Liver (tissue), 8 donors: ENCODE measurements at regions not wholly inside any gene's neighbourhood (a gene's known extent, or its start where the extent isn't known, plus 50 kb on each side); places are given as distances from the start of the nearest gene placed in this dataset.

Experiments used
- DNase-seq: peaks from one replicate; pipeline ENCODE4 v3.0.0-alpha.2; 2017; ENCODE audit warnings: low spot score
- H3K27ac ChIP-seq, 2 donors: one replicate each; pipeline ENCODE4 v1.7.0; 2013; ENCODE audit warnings: inconsistent platforms in 2 of 2, low read length in 2 of 2, control low read depth in 1 of 2, low read depth in 1 of 2, mild to moderate bottlenecking in 1 of 2
- H3K27me3 ChIP-seq, 4 donors: one replicate each; pipeline versions ENCODE4 v1.6.1 to v1.7.0; 2013; ENCODE audit warnings: low read length in 3 of 4, inconsistent platforms in 1 of 4, mild to moderate bottlenecking in 1 of 4, moderate library complexity in 1 of 4; ENCODE audit not compliant: control insufficient read depth in 4 of 4, insufficient read depth in 4 of 4
- H3K36me3 ChIP-seq, 4 donors: one replicate each; pipeline versions ENCODE4 v1.6.1 to v1.7.0; 2013; ENCODE audit warnings: low read length in 3 of 4, mild to moderate bottlenecking in 3 of 4, low read depth in 1 of 4, moderate library complexity in 1 of 4; ENCODE audit not compliant: control insufficient read depth in 4 of 4, insufficient read depth in 3 of 4
- H3K4me1 ChIP-seq, 4 donors: one replicate each; pipeline versions ENCODE4 v1.6.1 to v1.7.0; 2013; ENCODE audit warnings: low read length in 3 of 4, mild to moderate bottlenecking in 3 of 4, moderate library complexity in 1 of 4; ENCODE audit not compliant: control insufficient read depth in 4 of 4, insufficient read depth in 4 of 4
- H3K4me3 ChIP-seq, 3 donors: one replicate each; pipeline versions ENCODE4 v1.6.1 to v1.7.0; 2013; ENCODE audit warnings: low read length in 3 of 3, control low read depth in 1 of 3, low read depth in 1 of 3, mild to moderate bottlenecking in 1 of 3
- H3K9ac ChIP-seq, 2 donors: one replicate each; pipeline ENCODE4 v1.7.0; 2013; ENCODE audit warnings: low read length in 2 of 2, mild to moderate bottlenecking in 2 of 2, moderate library complexity in 2 of 2, control low read depth in 1 of 2, low read depth in 1 of 2
- H3K9me3 ChIP-seq, 4 donors: one replicate each; pipeline versions ENCODE4 v1.6.1 to v1.7.0; 2013; ENCODE audit warnings: low read length in 3 of 4; ENCODE audit not compliant: control insufficient read depth in 4 of 4
- EGR1 ChIP-seq, 2 donors: IDR thresholded peaks; 2 replicates each; pipeline ENCODE4 v1.6.1; 2016 to 2018; ENCODE audit warnings: antibody characterized with exemption in 2 of 2, low read depth in 2 of 2
- FOXA2 ChIP-seq: IDR thresholded peaks from 2 replicates; pipeline ENCODE4 v1.6.1; 2016; ENCODE audit warnings: antibody characterized with exemption
- GABPA ChIP-seq, 2 donors: IDR thresholded peaks in 1 of 2; conservative IDR thresholded peaks in 1 of 2; 2 replicates each; pipeline ENCODE4 v1.6.1; 2016; ENCODE audit warnings: antibody characterized with exemption in 2 of 2, mild to moderate bottlenecking in 1 of 2, moderate library complexity in 1 of 2
- HNF4A ChIP-seq, 2 donors: conservative IDR thresholded peaks; 2 replicates each; pipeline ENCODE4 v1.6.1; 2016; ENCODE audit warnings: antibody characterized with exemption in 2 of 2, mild to moderate bottlenecking in 2 of 2
- HNF4G ChIP-seq: IDR thresholded peaks from 2 replicates; pipeline ENCODE4 v1.6.1; 2016; ENCODE audit warnings: antibody characterized with exemption
- JUND ChIP-seq, 2 donors: IDR thresholded peaks; 2 replicates each; pipeline ENCODE4 v1.6.1; 2016; ENCODE audit warnings: antibody characterized with exemption in 2 of 2
- NR2F2 ChIP-seq: IDR thresholded peaks from 2 replicates; pipeline ENCODE4 v1.6.1; 2016; ENCODE audit warnings: antibody characterized with exemption
- RAD21 ChIP-seq, 2 donors: IDR thresholded peaks; 2 replicates each; pipeline ENCODE4 v1.6.1; 2016; ENCODE audit warnings: antibody characterized with exemption in 2 of 2, mild to moderate bottlenecking in 2 of 2
- RXRA ChIP-seq, 2 donors: IDR thresholded peaks; 2 replicates each; pipeline ENCODE4 v1.6.1; 2017 to 2018; ENCODE audit warnings: antibody characterized with exemption in 2 of 2, mild to moderate bottlenecking in 1 of 2
- TAF1 ChIP-seq: conservative IDR thresholded peaks from 2 replicates; pipeline ENCODE4 v1.6.1; 2016; ENCODE audit warnings: antibody characterized with exemption, mild to moderate bottlenecking
- YY1 ChIP-seq: IDR thresholded peaks from 2 replicates; pipeline ENCODE4 v1.6.1; 2016; ENCODE audit warnings: antibody characterized with exemption, mild to moderate bottlenecking
- whole genome bisulfite sequencing: extraction: QIAGEN DNeasy Blood & Tissue Kit; methylation state at CpG from one replicate; pipeline ENCODE4 v1.1.7; 2013; 5-methylcytosine and 5-hydroxymethylcytosine counted together
- TF ChIP-seq, protein P1 (sequence below): IDR thresholded peaks from 2 replicates; pipeline ENCODE4 v1.6.1; 2016; ENCODE audit warnings: antibody characterized with exemption, mild to moderate bottlenecking
- TF ChIP-seq, protein P2 (sequence below): IDR thresholded peaks from 2 replicates; pipeline ENCODE4 v1.6.1; 2016; ENCODE audit warnings: antibody characterized with exemption
- TF ChIP-seq, protein P3 (sequence below): IDR thresholded peaks from 2 replicates; pipeline ENCODE4 v1.6.1; 2016; ENCODE audit warnings: antibody characterized with exemption
- TF ChIP-seq, protein P4 (sequence below): IDR thresholded peaks from 2 replicates; pipeline ENCODE4 v1.6.1; 2016; ENCODE audit warnings: antibody characterized with exemption
- TF ChIP-seq, protein P5 (sequence below): fragments of 150-350 bp; IDR thresholded peaks from 2 replicates; pipeline ENCODE4 v1.5.1; 2017; ENCODE audit warnings: improper control_type of control experiment, low read depth, low read length; ENCODE audit not compliant: missing input control
- donor health status: healthy.
- donor health status: healthy.
- donor health status: healthy.
- donor health status: healthy.
- donor health status: healthy.

DNA sequence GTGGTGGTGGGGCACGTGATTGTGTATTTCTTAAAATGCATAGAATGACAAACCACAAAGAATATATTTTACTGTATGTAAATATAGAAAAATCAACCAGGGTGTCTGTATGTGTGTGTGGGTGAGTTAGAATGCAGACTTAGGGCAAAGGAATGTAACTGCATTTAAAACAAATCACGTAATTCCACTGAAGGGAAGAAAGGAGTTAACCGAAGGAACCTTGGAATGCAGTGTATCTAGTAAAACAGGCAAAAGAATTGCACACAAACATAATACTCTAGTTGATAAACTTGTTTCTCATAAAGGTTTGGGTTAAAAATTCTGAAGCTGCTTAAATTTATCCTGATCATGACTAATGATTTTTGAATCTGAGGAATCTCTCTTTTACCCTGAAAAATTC is 134.9 kb downstream of the ADRA2A start:
- no peak overlapping the region for H3K9ac ChIP-seq
- H3K9me3 ChIP-seq: no peaks in the 10 kb centered on the region
- no peak for DNase-seq
- peaks cover 0 to 4% (median 1%) of the 10 kb centered on the region in 4 donors for H3K27me3 ChIP-seq
- H3K27ac ChIP-seq: no peak overlapping the region
- no peaks in the 10 kb centered on the region for H3K4me1 ChIP-seq
- no peak overlapping the region for H3K4me3 ChIP-seq
- no peaks in the 10 kb centered on the region for H3K36me3 ChIP-seq
- WGBS: 77% methylated on average over 3 of the region's 3 CpGs
- TF ChIP-seq, protein P1, sequence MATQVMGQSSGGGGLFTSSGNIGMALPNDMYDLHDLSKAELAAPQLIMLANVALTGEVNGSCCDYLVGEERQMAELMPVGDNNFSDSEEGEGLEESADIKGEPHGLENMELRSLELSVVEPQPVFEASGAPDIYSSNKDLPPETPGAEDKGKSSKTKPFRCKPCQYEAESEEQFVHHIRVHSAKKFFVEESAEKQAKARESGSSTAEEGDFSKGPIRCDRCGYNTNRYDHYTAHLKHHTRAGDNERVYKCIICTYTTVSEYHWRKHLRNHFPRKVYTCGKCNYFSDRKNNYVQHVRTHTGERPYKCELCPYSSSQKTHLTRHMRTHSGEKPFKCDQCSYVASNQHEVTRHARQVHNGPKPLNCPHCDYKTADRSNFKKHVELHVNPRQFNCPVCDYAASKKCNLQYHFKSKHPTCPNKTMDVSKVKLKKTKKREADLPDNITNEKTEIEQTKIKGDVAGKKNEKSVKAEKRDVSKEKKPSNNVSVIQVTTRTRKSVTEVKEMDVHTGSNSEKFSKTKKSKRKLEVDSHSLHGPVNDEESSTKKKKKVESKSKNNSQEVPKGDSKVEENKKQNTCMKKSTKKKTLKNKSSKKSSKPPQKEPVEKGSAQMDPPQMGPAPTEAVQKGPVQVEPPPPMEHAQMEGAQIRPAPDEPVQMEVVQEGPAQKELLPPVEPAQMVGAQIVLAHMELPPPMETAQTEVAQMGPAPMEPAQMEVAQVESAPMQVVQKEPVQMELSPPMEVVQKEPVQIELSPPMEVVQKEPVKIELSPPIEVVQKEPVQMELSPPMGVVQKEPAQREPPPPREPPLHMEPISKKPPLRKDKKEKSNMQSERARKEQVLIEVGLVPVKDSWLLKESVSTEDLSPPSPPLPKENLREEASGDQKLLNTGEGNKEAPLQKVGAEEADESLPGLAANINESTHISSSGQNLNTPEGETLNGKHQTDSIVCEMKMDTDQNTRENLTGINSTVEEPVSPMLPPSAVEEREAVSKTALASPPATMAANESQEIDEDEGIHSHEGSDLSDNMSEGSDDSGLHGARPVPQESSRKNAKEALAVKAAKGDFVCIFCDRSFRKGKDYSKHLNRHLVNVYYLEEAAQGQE: no peak
- TF ChIP-seq JUND (IDR thresholded peaks at IDR 0.05) (no peak), RAD21 (IDR thresholded peaks at IDR 0.05) (no peak), EGR1 (IDR thresholded peaks at IDR 0.05; ENCODE audit: low read depth in 2 of 2) (no peak), HNF4G (no peak), GABPA (IDR thresholded peaks at IDR 0.05 in 1 of 2, conservative IDR thresholded peaks at IDR 0.05 in 1 of 2) (no peak), TAF1 (no peak), NR2F2 (no peak), RXRA (IDR thresholded peaks at IDR 0.05) (no peak), HNF4A (conservative IDR thresholded peaks at IDR 0.05) (no peak)
- TF ChIP-seq, protein P2, sequence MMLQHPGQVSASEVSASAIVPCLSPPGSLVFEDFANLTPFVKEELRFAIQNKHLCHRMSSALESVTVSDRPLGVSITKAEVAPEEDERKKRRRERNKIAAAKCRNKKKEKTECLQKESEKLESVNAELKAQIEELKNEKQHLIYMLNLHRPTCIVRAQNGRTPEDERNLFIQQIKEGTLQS: no peak
- TF ChIP-seq, protein P3, sequence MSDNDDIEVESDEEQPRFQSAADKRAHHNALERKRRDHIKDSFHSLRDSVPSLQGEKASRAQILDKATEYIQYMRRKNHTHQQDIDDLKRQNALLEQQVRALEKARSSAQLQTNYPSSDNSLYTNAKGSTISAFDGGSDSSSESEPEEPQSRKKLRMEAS: no peak

DNA sequence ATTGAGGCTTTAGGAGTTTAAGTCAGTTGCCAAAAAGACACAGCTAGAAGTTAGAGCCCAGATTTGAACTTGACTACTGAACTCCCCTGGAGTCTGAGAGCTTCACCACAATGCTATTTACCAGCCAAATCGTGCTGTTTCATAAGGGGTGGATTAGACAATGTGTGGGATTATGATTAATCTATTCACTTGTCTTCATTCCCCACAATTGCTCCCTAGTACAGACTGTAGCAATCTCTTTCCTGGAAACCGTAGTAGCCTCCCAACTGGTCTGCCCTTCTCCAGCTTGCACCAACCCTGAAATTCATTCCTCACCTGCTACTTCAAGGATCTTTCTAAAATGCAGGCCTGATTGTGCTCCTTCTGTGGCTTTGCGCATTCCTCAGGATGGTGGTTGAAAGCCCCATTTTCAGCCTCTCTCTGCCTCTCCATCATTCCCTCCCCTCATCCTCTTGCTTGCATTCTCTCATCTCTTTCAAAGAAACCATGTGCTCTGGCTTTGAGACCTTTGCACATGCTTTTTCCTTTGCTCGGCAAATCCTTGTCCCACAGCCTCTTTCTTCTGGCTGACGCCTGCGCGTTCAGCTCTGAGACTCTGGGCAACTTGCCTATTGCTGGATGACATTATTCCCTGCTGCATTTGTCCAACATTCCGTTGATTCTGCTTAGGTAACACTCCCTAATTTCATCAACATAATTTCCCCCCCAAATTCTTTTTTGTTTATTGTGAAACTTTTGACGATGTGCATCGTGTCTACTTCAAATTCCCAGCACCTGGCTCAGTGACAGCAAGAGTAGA is 145.1 kb downstream of the ADRA2A start:
- no peak for DNase-seq
- no peak overlapping the region for H3K4me3 ChIP-seq
- H3K4me1 ChIP-seq: no peaks in the 10 kb centered on the region
- peaks cover 0 to 7% (median 2%) of the 10 kb centered on the region in 4 donors for H3K27me3 ChIP-seq
- 73% methylated on average over 10 of the region's 10 CpGs for WGBS
- H3K36me3 ChIP-seq: no peaks in the 10 kb centered on the region
- no peak for TF ChIP-seq EGR1 (IDR thresholded peaks at IDR 0.05; ENCODE audit: low read depth in 2 of 2)
- no peak for TF ChIP-seq JUND (IDR thresholded peaks at IDR 0.05)
- TF ChIP-seq, protein P1: no peak
- no peak for TF ChIP-seq RXRA (IDR thresholded peaks at IDR 0.05)
- TF ChIP-seq, protein P2: no peak
- TF ChIP-seq, protein P3: no peak
- no peak for TF ChIP-seq GABPA (IDR thresholded peaks at IDR 0.05 in 1 of 2, conservative IDR thresholded peaks at IDR 0.05 in 1 of 2)
- no peak for TF ChIP-seq TAF1
- no peak for TF ChIP-seq HNF4A (conservative IDR thresholded peaks at IDR 0.05)
- TF ChIP-seq, protein P4, sequence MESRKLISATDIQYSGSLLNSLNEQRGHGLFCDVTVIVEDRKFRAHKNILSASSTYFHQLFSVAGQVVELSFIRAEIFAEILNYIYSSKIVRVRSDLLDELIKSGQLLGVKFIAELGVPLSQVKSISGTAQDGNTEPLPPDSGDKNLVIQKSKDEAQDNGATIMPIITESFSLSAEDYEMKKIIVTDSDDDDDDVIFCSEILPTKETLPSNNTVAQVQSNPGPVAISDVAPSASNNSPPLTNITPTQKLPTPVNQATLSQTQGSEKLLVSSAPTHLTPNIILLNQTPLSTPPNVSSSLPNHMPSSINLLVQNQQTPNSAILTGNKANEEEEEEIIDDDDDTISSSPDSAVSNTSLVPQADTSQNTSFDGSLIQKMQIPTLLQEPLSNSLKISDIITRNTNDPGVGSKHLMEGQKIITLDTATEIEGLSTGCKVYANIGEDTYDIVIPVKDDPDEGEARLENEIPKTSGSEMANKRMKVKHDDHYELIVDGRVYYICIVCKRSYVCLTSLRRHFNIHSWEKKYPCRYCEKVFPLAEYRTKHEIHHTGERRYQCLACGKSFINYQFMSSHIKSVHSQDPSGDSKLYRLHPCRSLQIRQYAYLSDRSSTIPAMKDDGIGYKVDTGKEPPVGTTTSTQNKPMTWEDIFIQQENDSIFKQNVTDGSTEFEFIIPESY: no peak
- TF ChIP-seq FOXA2: no peak
- no peak for TF ChIP-seq YY1
- TF ChIP-seq, protein P5, sequence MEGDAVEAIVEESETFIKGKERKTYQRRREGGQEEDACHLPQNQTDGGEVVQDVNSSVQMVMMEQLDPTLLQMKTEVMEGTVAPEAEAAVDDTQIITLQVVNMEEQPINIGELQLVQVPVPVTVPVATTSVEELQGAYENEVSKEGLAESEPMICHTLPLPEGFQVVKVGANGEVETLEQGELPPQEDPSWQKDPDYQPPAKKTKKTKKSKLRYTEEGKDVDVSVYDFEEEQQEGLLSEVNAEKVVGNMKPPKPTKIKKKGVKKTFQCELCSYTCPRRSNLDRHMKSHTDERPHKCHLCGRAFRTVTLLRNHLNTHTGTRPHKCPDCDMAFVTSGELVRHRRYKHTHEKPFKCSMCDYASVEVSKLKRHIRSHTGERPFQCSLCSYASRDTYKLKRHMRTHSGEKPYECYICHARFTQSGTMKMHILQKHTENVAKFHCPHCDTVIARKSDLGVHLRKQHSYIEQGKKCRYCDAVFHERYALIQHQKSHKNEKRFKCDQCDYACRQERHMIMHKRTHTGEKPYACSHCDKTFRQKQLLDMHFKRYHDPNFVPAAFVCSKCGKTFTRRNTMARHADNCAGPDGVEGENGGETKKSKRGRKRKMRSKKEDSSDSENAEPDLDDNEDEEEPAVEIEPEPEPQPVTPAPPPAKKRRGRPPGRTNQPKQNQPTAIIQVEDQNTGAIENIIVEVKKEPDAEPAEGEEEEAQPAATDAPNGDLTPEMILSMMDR: no peak
- no peak for TF ChIP-seq RAD21 (IDR thresholded peaks at IDR 0.05)
- TF ChIP-seq HNF4G: no peak
- no peak for TF ChIP-seq NR2F2
- peaks cover 0 to 1% (median 0%) of the 10 kb centered on the region in 4 donors for H3K9me3 ChIP-seq
- H3K9ac ChIP-seq: no peak overlapping the region
- H3K27ac ChIP-seq: no peak overlapping the region
